Pulmonary artery endothelial cell (primary cell): ENCODE measurements at regions not wholly inside any gene's neighbourhood (a gene's known extent, or its start where the extent isn't known, plus 50 kb on each side); places are given as distances from the start of the nearest gene placed in this dataset.

Experiments used
- DNase-seq: peaks from one replicate; pipeline ENCODE4 v3.0.0-alpha.2; 2011; ENCODE audit warnings: low read depth, low spot score

DNA sequence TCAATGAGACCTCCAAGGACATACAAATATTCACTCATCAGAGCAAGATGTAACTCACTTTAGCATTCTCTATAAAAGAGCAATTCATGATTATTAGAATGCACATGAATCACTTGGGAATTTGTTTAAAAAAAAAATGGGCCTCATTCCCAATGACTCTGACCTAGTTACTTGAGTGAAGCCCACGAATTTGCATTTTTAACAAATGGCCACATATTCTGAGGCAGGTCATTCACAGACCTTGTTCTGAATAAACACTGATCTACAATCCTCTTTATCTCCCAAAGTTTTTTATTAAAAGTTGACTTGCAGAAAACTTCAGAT, 255.1 kb upstream of the VEGFC start:
- no peak for DNase-seq

DNA sequence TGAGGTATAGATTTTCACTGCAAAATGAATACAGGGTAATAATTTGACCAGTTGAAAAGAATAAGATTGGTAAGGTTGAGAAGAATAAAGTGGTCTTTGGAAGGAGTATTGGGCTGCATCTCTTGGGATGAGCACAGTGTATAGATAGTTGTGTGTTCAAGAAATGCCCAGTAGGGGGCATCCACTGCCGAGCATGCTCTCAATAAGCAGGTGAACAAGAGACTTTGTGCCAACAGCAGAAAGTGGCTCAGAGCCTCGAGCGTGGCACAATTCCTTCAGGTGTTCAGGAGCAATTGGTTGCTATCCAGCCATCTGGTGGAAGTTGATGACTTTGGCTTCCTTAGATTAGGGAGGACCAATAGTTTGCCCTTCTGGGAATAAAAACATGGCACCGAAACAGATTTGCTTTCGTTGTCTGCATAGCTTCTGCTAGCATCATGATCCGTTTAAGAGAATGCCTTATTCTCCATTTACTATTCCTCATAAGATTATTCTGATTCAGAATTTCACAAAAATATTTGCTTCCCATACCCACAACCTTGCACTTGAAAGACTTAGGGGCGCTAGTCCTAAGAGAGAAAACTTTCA, 258.1 kb upstream of the NEIL3 start:
- DNase-seq: peak; percentile 2

DNA sequence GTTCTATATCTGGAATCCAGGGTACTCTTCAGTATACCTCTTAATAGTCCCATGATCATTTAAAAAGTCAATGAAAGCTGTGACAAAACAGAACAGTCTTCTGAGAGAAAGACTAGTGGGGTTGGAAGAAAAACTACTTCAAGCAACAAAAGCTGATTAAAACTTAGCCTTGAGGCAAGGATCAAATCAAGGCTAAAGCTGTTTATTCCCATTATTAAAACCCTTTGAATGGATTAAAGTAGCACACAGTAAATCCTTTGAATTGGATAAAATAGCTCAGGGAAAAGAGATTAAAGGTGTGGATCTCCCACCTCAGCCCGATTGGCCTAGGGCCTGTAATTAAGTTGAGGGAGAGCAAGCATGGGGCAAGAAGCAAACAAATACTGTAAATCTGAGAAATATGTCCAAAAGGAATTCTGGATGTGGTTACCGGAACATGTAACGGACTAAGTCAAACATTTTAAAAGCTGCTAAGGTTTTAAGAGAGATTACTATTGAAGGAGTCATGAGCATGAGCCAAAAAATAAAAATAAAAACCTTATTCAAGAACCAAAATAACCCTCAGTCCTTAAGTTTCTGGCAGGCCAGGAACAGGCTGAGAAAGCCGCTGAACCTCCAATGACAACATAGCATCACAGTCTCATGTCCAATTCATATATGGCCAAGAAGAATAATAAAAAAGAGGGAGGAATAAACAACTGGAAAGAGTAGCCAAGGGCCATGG, 257.3 kb upstream of the NEIL3 start:
- DNase-seq: no peak

DNA sequence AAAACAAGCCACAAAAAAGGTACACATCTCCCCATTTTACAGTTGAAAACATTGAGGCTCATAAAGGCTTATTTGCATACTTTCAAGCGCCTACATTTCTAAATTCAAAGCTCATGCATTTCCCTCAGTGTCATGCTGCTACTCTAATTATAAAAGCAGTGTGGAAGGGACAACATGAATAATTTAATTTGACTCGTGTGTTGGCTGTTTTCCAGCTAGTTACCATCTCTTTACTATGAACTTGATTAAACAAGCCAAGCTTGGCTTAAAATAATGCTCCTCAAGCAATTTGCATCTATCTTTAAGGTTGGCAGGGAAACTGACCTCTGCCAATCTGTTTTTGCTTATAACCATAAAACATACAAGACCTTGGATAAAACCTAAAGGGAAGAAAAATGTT, 252.5 kb upstream of the NEIL3 start:
- DNase-seq: no peak

DNA sequence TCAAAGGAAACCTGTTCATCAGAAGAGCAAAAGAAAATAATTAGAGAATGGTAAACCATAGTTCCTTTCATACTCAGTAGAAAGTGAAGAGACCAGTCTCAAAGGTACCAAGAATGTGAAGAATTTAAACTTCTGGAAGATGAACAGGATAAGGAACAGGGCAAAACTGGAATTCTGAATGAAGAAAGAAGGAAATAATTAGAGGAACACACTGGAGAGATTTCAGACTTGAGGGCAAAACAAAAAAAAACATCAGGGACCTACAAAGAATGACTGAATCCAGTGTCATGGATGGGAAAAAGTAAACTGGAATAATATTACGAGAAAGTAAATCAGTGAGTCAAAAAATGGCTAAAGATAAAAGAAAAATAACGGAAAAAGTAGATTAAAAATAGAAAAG, 245.6 kb upstream of the NEIL3 start:
- no peak for DNase-seq

DNA sequence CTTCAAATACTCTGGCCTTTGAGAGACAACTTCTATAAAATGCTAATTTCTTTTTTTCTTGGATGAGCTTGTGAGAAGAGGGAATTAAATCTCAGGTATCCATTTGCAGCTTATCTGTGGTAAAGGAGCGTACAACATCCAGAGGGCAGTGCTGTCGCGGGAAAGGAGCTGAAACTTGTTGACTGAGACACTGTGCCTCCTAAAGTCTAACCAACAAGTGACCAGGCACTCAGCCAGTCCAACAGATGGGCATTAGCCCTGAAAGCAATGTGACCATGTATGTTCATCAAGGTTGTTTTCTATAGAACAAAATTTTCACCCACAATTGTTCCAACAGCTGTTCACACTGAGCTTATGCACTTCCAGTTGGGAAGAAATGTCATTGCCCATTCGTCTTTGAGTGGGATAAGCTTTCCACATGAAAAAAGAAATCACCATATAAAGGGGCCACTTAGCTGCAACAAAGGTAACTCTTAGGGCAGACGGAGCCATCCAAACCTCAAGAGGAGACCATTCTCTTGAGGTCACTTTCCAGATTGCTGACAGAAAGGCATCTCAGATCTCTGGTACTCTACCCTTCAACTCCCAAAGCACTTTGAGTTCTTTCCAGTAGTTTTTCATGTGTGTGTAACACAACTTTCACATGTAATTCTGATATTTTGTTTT, 244.8 kb upstream of the NEIL3 start:
- DNase-seq: no peak

DNA sequence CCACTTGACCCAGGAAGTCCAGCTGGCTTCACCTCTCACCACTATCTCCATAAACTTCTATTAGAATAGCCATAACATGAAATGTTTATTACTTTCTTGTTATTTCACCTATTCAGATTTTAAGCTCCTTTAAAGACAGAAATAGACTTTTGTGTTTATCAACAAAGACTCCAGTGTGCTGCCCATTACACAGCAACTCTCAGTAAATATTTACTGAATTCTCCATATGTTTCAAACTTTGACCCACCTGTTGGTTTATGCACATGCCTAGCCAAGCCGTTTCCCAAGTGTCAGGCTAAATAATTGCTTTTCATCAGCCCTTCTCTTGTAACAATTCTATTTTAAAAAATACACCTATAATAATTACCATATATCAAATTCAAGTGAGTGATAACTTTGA, 242.9 kb upstream of the NEIL3 start:
- DNase-seq: no peak

DNA sequence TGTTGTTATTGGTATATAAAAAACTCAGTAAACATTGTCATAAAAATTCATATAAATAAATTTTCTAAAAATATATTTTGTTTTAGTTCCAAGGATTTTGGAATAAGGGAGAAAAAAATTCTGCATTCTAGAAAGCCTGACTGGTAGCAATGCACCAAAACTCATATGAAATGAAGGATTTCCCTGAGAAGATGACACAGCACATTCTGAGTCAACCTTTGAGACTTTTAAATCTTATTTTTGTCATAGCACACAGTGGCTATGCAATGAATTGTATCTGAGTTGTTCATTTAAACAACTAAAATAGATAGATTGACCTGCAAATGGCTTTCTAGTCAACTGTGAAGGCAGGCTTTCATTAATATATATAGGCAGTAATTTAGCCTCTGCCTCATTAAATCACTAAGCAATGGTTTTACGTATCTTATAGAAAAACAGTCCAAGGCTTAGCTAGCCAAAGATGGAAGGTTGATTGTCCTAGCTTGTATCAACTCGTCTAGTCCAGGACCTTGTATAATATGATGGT, 239.1 kb upstream of the NEIL3 start:
- no peak for DNase-seq

DNA sequence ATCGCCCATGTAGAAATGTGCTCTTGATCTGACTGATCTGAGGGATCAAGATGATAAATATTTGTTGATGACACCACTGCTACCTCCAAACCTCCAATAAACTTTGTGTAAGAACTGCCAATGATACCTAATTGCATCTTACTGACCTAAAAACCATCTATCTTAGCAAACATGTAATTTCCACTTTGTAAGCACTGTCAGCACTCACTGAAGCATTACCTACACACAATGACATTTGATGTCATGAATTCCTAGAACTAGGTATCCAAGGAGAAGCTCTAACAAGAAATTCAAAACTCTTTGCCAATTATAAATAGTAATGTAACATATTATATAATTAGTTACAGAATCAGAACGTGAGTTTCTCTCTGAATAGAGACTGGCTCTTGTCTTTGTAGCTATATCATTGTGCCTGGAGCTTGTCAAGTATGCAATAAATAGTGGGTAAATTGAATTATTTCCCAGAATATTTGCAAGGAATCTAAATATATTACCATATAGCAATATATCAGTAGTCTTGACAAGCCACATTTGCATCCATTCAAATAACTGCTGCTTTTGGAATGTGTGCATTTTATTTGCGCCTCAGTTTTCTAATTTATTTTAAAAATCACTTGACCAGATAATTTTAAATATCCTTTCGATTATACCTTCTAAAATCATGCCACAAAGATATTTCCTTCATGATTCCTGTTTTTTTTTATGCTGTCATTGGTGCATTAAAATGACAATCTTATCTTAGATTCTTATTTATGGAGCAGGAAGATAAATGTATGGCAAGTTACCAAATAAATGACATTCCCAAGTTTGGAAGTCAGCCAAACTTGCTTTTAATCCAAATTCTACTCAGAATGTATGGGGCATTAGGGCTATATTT, 232.3 kb upstream of the NEIL3 start:
- no peak for DNase-seq

DNA sequence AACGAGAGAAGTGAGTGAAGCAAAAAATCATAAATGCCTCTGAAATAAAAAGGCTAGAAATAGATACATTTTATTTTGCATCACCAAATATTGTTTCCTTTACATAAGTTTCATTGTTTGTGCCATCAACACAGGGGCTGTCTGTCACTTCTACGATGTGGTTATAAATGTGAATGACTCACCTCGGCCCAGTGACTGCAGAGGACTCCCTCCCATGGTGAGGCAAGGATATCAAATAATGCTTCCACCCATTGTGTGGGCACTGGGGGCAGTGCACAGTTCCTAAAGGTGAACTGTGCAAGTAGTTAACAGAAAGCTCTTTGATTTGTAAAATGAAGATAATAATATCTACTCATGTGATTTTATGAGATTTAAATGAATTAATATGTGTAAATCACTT, 230.3 kb upstream of the NEIL3 start:
- no peak for DNase-seq

DNA sequence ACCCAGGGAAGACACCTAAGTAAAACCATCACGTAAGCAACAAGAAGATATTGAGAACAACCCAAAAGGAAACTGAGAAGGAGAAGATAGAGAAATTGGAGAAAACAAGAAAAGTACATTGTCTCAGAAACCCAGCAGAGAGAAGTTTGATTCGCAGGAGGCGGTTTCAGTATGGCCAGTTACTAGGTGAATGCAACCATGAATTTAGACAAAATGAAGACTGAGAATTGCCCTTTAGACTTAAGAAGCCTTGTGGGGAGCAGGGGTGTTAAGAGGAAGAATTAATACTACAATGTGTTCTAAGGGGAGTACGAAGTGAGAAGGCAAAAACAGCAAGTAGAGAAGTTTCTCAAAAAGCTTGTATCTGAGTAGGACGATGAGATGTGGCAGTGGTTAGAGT, 229.3 kb upstream of the NEIL3 start:
- DNase-seq: no peak

DNA sequence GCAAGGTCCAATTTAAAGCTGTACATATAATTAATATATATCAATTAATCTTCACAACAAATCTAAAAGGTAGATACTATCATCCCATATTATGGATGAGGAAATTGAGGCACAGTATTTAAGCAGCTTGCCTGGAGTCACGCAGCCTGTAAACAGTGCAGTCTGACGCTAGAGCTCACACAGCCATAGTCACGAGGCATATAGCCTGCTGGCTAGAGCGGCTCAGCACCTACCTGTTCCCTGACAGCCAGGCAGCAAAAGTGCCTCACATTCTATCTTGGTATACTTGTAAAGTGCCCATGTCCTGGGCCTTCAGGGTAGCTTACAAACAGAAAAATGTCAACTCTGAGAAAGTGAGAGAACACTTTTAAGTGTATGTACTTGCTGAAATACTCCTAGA, 222.6 kb upstream of the NEIL3 start:
- no peak for DNase-seq

DNA sequence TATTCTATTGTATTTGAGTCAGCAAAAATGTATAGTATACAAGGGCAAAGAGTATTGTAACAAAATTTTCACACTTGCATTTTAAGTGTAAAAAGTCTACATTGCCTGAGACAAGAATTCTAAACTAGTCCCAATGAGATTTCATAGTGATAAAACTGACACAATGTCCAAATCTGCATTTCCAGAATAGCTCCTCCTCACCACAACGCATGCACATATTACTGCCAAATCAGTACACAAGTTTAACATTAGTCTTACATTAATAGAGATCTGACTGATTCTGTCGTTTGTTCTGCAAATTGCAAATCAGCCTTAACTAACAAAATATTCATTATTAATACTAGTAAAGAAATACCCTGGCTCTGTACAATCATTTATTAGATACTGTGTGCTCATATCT, 222.2 kb upstream of the NEIL3 start:
- no peak for DNase-seq

DNA sequence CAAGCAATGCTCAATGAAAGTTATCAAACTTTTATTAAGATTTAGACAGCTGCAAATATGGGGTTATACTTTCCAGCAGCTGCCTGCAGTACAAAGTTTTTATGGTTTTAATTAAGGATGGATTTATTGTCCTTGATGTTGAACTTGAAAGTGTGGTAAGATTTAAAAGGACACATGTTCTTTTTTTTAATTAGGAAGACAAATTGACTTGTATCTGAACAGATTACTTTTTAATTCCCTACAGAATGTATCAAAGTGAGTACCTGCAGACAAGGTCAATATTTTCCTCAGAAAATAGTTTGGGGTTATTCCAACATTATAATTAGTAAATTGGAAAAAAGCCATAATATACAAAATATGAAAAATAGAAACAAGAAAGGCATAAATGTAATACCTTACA, 218.2 kb upstream of the NEIL3 start:
- no peak for DNase-seq

DNA sequence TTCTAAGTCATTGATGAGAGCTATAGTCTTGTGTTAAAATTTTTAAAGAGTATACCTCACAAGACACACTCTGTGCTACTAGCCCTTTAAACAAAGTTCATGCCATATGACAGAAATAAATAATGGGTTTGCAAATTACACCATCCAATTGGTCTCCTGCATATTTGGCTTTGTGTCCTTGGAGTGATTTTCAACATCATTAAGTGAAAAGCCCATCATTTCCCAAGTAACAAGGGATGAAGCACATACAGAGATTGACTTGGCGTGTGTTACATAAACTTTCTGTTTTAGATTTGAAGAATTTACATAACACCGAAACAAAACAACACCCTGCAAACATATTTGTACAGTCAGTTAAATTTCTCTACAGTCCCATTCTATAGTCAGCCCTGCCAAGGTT, 216.9 kb upstream of the NEIL3 start:
- no peak for DNase-seq

DNA sequence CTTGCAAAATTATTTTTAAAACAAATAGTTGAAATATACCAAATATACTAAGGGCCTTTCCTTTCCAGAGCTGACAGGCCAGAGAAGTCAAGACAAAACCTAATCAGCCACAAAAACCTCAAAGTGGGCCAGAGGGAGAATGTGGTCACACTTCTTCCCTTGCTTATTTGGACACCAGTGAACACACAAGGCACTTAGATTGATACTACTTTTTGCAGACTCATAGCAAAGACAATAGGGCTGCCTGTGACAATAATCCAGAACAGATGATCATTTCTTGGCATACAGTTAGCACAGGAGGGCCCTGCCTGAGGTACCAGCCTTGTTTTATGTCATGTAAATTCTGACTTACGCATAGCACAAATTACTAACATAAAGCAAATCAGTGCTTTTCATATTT, 215.7 kb upstream of the NEIL3 start:
- DNase-seq: no peak

DNA sequence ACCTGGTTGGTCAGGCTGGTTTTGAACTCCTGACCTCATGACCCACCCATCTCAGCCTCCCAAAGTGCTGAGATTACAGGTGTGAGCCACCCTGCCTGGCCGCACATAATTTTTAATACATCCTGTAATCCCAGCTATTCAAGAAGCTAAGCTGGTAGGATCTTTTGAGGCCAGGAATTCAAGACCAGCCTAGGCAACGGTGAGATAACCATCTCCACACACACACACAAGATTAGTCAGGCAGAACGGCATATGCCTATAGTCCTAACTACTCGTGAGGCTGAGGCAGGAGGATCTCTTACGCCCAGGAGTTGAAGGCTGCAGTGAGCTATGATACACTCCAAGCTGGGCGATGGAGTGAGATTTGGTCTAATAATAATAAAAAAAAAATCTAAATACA, 212.4 kb upstream of the NEIL3 start:
- DNase-seq: no peak

DNA sequence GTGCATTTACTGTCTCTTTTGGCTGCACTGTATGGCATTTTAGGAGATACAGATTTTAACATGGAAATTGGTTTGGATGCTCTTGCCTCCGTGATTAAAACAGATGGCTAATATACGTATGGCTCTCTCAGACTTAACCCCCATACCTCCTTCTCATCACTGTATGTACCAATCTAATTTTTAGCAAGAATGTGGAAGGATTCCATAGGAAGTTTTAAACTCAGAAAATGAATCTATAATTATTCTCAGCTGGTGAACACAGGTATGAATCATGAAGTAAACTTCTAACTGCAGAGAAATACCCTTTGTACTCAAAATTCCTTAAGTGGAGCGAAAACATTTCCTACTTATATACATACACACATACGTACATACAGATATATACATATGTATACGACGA, 210.5 kb upstream of the NEIL3 start:
- no peak for DNase-seq

DNA sequence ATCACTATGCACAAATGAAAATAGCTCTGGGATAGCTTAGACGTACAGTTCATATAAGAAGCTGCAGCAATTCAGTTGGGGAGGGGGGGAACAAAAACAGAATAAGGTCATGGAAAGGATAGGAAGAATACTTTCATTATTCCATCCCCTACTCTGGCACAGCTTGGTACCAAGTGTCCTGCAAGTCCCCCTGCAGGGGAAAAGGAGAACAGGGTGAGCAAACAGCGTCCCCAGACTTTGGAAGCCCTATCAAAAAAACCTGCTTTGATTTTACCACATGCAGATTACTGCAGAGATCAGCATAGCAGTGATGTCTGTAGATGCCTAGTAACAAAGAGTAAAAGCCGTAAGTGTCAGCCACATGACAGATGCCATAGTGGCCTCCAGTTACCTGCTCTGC, 209.4 kb upstream of the NEIL3 start:
- no peak for DNase-seq

DNA sequence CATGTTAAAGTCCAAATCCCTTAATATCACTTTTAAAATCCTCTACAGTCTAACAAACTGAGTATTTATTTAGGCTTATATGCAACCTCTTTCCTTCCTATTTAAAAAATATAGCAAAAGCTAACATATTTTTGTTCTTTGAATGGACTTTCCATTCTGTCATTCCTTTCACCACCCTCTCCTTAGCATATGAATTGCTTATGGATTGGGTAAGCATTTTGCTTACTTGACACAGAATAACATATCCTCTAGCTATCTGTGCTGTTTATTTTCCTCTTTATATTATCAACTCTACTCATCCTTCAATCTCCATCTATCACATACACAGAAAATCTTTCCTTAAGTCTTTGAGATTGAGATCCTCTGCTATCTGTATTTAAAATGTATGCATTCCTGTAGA, 206.1 kb upstream of the NEIL3 start:
- DNase-seq: no peak

DNA sequence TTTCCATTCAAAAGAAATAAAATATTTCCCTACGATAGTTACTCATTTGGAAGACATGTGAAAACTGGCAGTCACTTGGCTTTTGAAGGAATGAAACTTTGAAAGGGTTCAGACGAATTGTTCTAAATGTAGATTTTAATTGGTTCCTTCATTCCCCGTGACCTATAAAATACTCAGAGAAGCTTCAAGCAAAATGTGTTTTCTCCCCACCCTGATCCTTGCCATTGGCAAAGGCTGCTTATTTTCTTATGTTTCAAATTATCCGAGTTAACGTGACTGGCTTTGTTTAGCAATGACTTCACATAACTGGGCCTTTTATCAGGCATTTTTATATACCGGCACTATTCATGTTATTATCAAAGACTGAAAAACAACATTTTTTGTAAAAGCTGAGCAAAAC, 204.1 kb upstream of the NEIL3 start:
- DNase-seq: no peak

DNA sequence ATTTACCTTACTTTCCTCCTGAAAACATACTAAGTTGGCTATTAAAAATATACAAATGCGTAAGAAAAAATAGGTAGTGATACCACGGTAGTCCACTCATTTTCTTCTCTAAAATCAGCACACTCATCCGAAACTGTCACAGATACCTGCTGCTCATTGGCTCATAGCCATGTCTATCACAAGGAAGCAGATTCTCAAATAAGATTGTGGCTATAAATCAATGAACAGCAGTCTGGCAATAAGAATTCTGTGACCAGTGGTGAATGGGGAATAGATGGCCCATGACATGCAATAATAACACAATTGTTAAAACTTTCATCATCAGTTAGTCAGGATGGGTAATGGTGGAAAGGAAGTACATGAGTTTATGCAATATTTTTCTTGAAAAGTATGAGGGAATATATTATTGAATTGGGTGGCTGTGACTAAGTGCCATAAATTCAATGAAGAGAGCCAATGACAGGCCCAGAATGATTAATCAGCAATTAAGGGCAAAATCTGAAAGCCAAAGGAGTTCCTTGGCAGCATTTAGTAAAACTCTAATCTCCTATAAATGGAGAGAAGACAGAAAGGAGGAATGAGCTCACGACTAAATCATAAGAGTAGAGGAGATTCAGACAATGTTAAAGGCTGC, 202.3 kb upstream of the NEIL3 start:
- no peak for DNase-seq
